OCI-LY1 (cell line): ENCODE measurements at regions not wholly inside any gene's neighbourhood (a gene's known extent, or its start where the extent isn't known, plus 50 kb on each side); places are given as distances from the start of the nearest gene placed in this dataset.

Source experiments
- H2AFZ ChIP-seq: fragments of 200-600 bp; sonication (generic), shearing (Covaris generic); 2 replicates; pipeline ENCODE4 v1.6.0; 2014; ENCODE audit warnings: antibody characterized with exemption, mild to moderate bottlenecking, low read length
- H3F3A ChIP-seq: fragments of 200-600 bp; sonication (generic), shearing (Covaris generic); 2 replicates; pipeline ENCODE4 v1.6.0; 2014; ENCODE audit warnings: mild to moderate bottlenecking, antibody characterized with exemption, low read length, moderate library complexity; ENCODE audit not compliant: insufficient read depth
- H3K27ac ChIP-seq: fragments of 200-600 bp; sonication (generic); 2 replicates; pipeline ENCODE4 v1.5.1; 2014; ENCODE audit warnings: low read length, mixed run types, mild to moderate bottlenecking, low read depth; ENCODE audit not compliant: poor library complexity, severe bottlenecking
- H3K27me3 ChIP-seq: fragments of 200-600 bp; sonication (generic); 2 replicates; pipeline ENCODE4 v1.6.0; 2014; ENCODE audit warnings: antibody characterized with exemption, mild to moderate bottlenecking, low read length, moderate library complexity; ENCODE audit not compliant: insufficient read depth
- H3K36me3 ChIP-seq: fragments of 200-600 bp; sonication (generic); 2 replicates; pipeline ENCODE4 v1.6.1; 2014; ENCODE audit warnings: mild to moderate bottlenecking, antibody characterized with exemption, low read length, moderate library complexity, mixed read lengths; ENCODE audit not compliant: insufficient read depth
- H3K4me1 ChIP-seq: fragments of 200-600 bp; sonication (generic); 2 replicates; pipeline ENCODE4 v1.5.1; 2014; ENCODE audit warnings: mild to moderate bottlenecking, low read length, moderate library complexity; ENCODE audit not compliant: insufficient read depth, severe bottlenecking
- H3K4me2 ChIP-seq: fragments of 200-600 bp; sonication (generic), shearing (Covaris generic); 2 replicates; pipeline ENCODE4 v1.6.1; 2014; ENCODE audit warnings: low read length
- H3K4me3 ChIP-seq: fragments of 200-600 bp; sonication (generic); 2 replicates; pipeline ENCODE4 v1.5.1; 2014; ENCODE audit warnings: low read length, low read depth, mild to moderate bottlenecking, mixed read lengths; ENCODE audit not compliant: poor library complexity, severe bottlenecking
- H3K79me2 ChIP-seq: fragments of 200-600 bp; shearing (Covaris generic); 2 replicates; pipeline ENCODE4 v1.6.1; 2016; ENCODE audit warnings: mixed run types, low read length, mixed read lengths; ENCODE audit not compliant: insufficient read depth
- H3K9ac ChIP-seq: fragments of 200-600 bp; sonication (generic), shearing (Covaris generic); 2 replicates; pipeline ENCODE4 v1.6.1; 2014; ENCODE audit warnings: mild to moderate bottlenecking, low read length, mixed read lengths
- H3K9me2 ChIP-seq: fragments of 200-600 bp; sonication (generic), shearing (Covaris generic); 2 replicates; pipeline ENCODE4 v1.6.1; 2014; ENCODE audit warnings: low read depth, mild to moderate bottlenecking, low read length, mixed read lengths
- H3K9me3 ChIP-seq: fragments of 200-600 bp; shearing (Covaris generic); 2 replicates; pipeline ENCODE4 v1.6.1; 2014; ENCODE audit warnings: low read length, mixed read lengths
- H4K20me1 ChIP-seq: fragments of 200-600 bp; sonication (generic), shearing (Covaris generic); 2 replicates; pipeline ENCODE4 v1.6.0; 2016; ENCODE audit warnings: mild to moderate bottlenecking, low read length; ENCODE audit not compliant: insufficient read depth
- EZH2 ChIP-seq: fragments of 200-600 bp; sonication (generic), shearing (Covaris generic); IDR thresholded peaks from 2 replicates; pipeline ENCODE4 v1.8.0; 2017; ENCODE audit warnings: borderline replicate concordance, mixed run types, mild to moderate bottlenecking, antibody characterized with exemption, low read length, moderate library complexity, mixed read lengths
- TF ChIP-seq, protein P1 (sequence below): fragments of 200-600 bp; sonication (generic), shearing (Covaris generic); IDR thresholded peaks from 2 replicates; pipeline ENCODE4 v1.5.1; 2017; ENCODE audit warnings: mild to moderate bottlenecking, antibody characterized with exemption, low read length, moderate library complexity, mixed read lengths

DNA sequence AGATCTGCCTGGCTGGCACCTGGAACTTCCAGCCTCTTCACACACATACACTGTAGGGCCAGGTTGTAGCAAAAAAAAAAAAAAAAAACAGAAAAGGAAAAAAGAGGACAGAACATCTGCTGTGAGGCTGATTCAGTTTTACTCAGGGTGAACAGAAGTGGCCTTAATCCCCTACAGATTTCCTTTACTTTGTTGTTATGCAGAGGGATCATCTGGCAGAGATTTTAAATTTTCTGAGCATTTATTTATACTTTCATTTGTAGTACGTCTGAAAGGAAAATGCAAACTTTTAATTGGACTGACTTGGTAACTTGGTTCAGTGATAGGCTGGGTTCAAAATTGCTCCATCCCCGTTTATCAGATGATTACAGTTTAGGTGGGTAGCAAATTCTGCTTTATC, 50.8 kb upstream of the PRICKLE1 start:
- Histone ChIP-seq H3F3A (no peaks in the 10 kb centered on the region), H3K4me3 (no peak overlapping the region), H3K9me2 (no peaks in the 10 kb centered on the region), H3K9me3 (no peaks in the 10 kb centered on the region), H2AFZ (no peak overlapping the region), H3K4me2 (no peak overlapping the region), H3K36me3 (no peaks in the 10 kb centered on the region), H3K27me3 (no peaks in the 10 kb centered on the region), H4K20me1 (no peaks in the 10 kb centered on the region), H3K27ac (no peak overlapping the region), H3K9ac (no peak overlapping the region), H3K4me1 (no peaks in the 10 kb centered on the region), H3K79me2 (no peaks in the 10 kb centered on the region)
- no peak for TF ChIP-seq EZH2
- TF ChIP-seq, protein P1, sequence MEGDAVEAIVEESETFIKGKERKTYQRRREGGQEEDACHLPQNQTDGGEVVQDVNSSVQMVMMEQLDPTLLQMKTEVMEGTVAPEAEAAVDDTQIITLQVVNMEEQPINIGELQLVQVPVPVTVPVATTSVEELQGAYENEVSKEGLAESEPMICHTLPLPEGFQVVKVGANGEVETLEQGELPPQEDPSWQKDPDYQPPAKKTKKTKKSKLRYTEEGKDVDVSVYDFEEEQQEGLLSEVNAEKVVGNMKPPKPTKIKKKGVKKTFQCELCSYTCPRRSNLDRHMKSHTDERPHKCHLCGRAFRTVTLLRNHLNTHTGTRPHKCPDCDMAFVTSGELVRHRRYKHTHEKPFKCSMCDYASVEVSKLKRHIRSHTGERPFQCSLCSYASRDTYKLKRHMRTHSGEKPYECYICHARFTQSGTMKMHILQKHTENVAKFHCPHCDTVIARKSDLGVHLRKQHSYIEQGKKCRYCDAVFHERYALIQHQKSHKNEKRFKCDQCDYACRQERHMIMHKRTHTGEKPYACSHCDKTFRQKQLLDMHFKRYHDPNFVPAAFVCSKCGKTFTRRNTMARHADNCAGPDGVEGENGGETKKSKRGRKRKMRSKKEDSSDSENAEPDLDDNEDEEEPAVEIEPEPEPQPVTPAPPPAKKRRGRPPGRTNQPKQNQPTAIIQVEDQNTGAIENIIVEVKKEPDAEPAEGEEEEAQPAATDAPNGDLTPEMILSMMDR: no peak

GRCh38 chr12:42639556-42639955, 50.0 kb upstream of the PRICKLE1 start:
- TF ChIP-seq, protein P1: no peak
- TF ChIP-seq EZH2: no peak

More at GRCh38 chr12:42639556-42639955, 50.0 kb upstream of the PRICKLE1 start:
- H3K79me2 ChIP-seq: no peaks in the 10 kb centered on the region
- H4K20me1 ChIP-seq: no peaks in the 10 kb centered on the region
- H3K27me3 ChIP-seq: no peaks in the 10 kb centered on the region
- no peaks in the 10 kb centered on the region for H3K4me1 ChIP-seq
- H3K4me3 ChIP-seq: no peak overlapping the region
- H3K36me3 ChIP-seq: no peaks in the 10 kb centered on the region
- no peak overlapping the region for H3K9ac ChIP-seq
- H3K9me2 ChIP-seq: no peaks in the 10 kb centered on the region
- no peak overlapping the region for H2AFZ ChIP-seq
- no peak overlapping the region for H3K27ac ChIP-seq
- H3K4me2 ChIP-seq: no peak overlapping the region
- no peaks in the 10 kb centered on the region for H3F3A ChIP-seq
- H3K9me3 ChIP-seq: no peaks in the 10 kb centered on the region
